ENCODE measurements at regions not wholly inside any gene's neighbourhood (a gene's known extent, or its start where the extent isn't known, plus 50 kb on each side); places are given as distances from the start of the nearest gene placed in this dataset.
"Not testable (repeated sequence)": the region's sequence is repeated elsewhere in the genome, so short reads cannot be mapped to it uniquely, and the experiment has no call there.

DNA sequence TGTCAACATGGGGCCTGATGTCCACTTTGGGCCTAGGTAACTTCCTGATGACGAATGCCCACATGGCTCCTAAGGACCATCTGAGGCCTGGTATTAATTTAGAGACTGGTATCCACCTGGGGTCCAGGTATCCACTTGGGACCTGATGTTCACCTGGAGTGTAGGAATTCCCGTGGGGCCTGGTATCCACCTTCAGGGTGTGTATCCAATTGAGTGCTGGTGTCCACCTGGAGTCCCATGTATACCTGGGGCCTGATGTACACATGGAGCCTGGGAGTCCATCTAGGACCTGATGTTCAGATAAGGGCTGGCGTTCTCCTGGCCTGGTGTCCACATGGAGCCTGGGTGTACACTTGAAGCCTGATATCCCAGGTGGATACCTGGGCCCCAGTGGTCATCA is 520.6 kb downstream of the FOXD4L4 start:
- H3K36me3 ChIP-seq (ENCODE audit: control insufficient read depth, insufficient read depth, low read length); H3K4me3 ChIP-seq (ENCODE audit: low read depth, low read length); H3K27me3 ChIP-seq (ENCODE audit: control insufficient read depth, insufficient read depth, low read length); H3K4me1 ChIP-seq (ENCODE audit: control insufficient read depth, insufficient read depth, low read length); H3K9me3 ChIP-seq (ENCODE audit: control insufficient read depth, insufficient read depth, low read depth, low read length); H3K9ac ChIP-seq (ENCODE audit: low read length); H3K27ac ChIP-seq (ENCODE audit: low read depth, low read length): not testable (repeated sequence)

DNA sequence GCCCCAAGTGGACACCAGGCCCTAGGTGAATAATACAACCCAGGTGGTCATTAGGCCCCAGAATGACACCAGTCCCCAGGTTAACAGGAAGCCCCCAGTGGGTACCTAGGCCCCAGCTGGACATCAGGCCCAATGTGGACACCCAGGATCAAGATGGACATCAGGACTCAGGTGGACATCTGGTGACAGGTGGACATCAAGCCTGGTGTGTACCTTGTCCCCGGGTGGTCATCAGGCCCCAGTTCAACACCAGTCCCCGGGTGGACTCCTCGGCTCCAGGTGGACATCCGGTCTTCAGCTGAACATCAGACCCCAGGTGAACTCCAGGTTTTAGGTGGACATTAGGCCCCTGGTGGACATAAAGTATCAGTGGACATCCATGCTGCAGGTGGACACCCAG is 524.6 kb downstream of the FOXD4L4 start:
- not testable (repeated sequence) for H3K4me1 ChIP-seq (ENCODE audit: control insufficient read depth, insufficient read depth, low read length)

GRCh38 chr9:66263621-66264020 is 526.7 kb downstream of the FOXD4L4 start:
- not testable (repeated sequence) for H3K9me3 ChIP-seq (ENCODE audit: control insufficient read depth, insufficient read depth, low read depth, low read length); H3K27me3 ChIP-seq (ENCODE audit: control insufficient read depth, insufficient read depth, low read length); H3K27ac ChIP-seq (ENCODE audit: low read depth, low read length); H3K9ac ChIP-seq (ENCODE audit: low read length); H3K4me3 ChIP-seq (ENCODE audit: low read depth, low read length); H3K36me3 ChIP-seq (ENCODE audit: control insufficient read depth, insufficient read depth, low read length); H3K4me1 ChIP-seq (ENCODE audit: control insufficient read depth, insufficient read depth, low read length)

More for the DNA sequence above, 524.6 kb downstream of the FOXD4L4 start:
- H3K9me3 ChIP-seq (ENCODE audit: control insufficient read depth, insufficient read depth, low read depth, low read length); H3K4me3 ChIP-seq (ENCODE audit: low read depth, low read length); H3K9ac ChIP-seq (ENCODE audit: low read length); H3K36me3 ChIP-seq (ENCODE audit: control insufficient read depth, insufficient read depth, low read length); H3K27me3 ChIP-seq (ENCODE audit: control insufficient read depth, insufficient read depth, low read length); H3K27ac ChIP-seq (ENCODE audit: low read depth, low read length): not testable (repeated sequence)

- not testable (repeated sequence) for H3K36me3 ChIP-seq (ENCODE audit: control insufficient read depth, insufficient read depth, low read length); H3K9me3 ChIP-seq (ENCODE audit: control insufficient read depth, insufficient read depth, low read depth, low read length); H3K27ac ChIP-seq (ENCODE audit: low read depth, low read length); H3K9ac ChIP-seq (ENCODE audit: low read length); H3K4me3 ChIP-seq (ENCODE audit: low read depth, low read length); H3K27me3 ChIP-seq (ENCODE audit: control insufficient read depth, insufficient read depth, low read length); H3K4me1 ChIP-seq (ENCODE audit: control insufficient read depth, insufficient read depth, low read length)
Measured at GRCh38 chr9:66264786-66265185, 527.8 kb downstream of the FOXD4L4 start.

DNA sequence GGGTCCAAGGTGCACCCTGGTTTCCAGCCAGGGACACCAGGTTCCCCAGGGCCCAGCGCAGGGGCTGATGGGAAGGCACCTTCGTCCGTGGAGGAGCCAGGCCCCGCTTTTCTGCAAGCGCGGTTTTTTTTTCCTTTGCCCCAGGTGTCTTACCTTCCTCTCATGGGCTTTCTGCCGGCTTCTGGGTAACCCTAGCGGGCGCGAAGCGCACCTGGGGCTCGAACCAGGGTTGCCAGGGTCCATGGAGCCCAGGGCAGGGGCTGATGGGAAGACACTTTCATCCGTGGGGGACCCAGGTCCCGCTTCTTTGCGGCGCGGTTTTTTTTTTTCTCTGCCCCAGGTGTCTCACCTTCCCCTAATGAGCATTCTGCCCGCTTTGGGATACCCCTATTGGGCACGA is 529.3 kb downstream of the FOXD4L4 start:
- not testable (repeated sequence) for H3K27me3 ChIP-seq (ENCODE audit: control insufficient read depth, insufficient read depth, low read length); H3K9ac ChIP-seq (ENCODE audit: low read length); H3K27ac ChIP-seq (ENCODE audit: low read depth, low read length); H3K36me3 ChIP-seq (ENCODE audit: control insufficient read depth, insufficient read depth, low read length); H3K4me3 ChIP-seq (ENCODE audit: low read depth, low read length); H3K9me3 ChIP-seq (ENCODE audit: control insufficient read depth, insufficient read depth, low read depth, low read length); H3K4me1 ChIP-seq (ENCODE audit: control insufficient read depth, insufficient read depth, low read length)

DNA sequence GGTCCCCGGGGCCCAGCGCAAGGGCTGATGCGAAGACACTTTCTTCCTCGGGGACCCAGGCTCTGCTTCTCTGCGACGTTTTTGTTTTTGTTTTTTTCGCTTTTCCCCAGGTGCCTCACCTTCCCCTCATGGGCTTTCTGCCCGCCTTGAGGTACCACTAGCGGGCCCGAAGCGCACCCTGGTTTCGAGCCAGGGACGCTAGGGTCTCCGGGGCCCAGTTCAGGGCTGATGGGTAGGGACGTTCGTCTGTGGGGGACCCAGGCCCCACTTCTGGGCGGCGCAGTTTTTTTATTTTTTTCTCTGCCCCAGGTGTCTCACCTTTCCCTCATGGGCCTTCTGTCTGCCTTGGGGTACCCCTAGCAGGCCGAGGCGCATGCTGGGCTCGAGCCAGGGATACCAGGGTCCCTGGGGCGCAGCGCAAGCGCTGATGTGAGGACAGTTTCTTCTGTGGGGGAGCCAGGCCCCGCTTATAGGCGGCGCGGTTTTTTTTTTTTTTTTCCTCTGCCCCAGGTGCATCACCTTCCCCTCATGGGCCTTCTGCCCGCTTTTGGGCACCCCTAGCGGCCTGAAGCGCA is 530.0 kb downstream of the FOXD4L4 start:
- H3K4me1 ChIP-seq (ENCODE audit: control insufficient read depth, insufficient read depth, low read length); H3K9me3 ChIP-seq (ENCODE audit: control insufficient read depth, insufficient read depth, low read depth, low read length); H3K9ac ChIP-seq (ENCODE audit: low read length); H3K4me3 ChIP-seq (ENCODE audit: low read depth, low read length); H3K27me3 ChIP-seq (ENCODE audit: control insufficient read depth, insufficient read depth, low read length); H3K36me3 ChIP-seq (ENCODE audit: control insufficient read depth, insufficient read depth, low read length); H3K27ac ChIP-seq (ENCODE audit: low read depth, low read length): not testable (repeated sequence)

DNA sequence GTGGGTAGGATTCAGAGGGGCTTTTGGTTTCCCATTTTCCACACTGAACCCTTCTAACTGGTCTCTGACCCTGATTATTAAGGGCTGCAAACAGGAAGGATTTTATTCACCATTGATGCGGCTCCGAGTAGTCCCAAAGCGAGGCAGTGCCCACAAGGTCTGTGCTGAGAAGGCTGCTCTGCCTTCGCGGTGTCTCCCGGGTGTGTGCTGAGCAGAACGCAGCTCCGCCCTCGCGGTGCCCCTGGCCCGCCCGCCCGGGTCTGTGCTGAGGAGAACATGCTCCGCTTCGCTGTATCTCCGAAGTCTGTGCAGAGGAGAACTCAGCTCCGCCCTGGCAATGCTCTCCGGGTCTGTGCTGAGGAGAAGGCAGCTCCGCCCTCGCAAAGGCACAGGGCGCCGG is 530.7 kb downstream of the FOXD4L4 start:
- H3K9ac ChIP-seq (ENCODE audit: low read length); H3K36me3 ChIP-seq (ENCODE audit: control insufficient read depth, insufficient read depth, low read length); H3K27me3 ChIP-seq (ENCODE audit: control insufficient read depth, insufficient read depth, low read length); H3K9me3 ChIP-seq (ENCODE audit: control insufficient read depth, insufficient read depth, low read depth, low read length); H3K27ac ChIP-seq (ENCODE audit: low read depth, low read length); H3K4me3 ChIP-seq (ENCODE audit: low read depth, low read length); H3K4me1 ChIP-seq (ENCODE audit: control insufficient read depth, insufficient read depth, low read length): not testable (repeated sequence)

GRCh38 chr9:66269024-66269423 is 532.1 kb downstream of the FOXD4L4 start:
- H3K4me1 ChIP-seq (ENCODE audit: control insufficient read depth, insufficient read depth, low read length); H3K36me3 ChIP-seq (ENCODE audit: control insufficient read depth, insufficient read depth, low read length); H3K4me3 ChIP-seq (ENCODE audit: low read depth, low read length); H3K27ac ChIP-seq (ENCODE audit: low read depth, low read length); H3K9ac ChIP-seq (ENCODE audit: low read length); H3K27me3 ChIP-seq (ENCODE audit: control insufficient read depth, insufficient read depth, low read length); H3K9me3 ChIP-seq (ENCODE audit: control insufficient read depth, insufficient read depth, low read depth, low read length): not testable (repeated sequence)

DNA sequence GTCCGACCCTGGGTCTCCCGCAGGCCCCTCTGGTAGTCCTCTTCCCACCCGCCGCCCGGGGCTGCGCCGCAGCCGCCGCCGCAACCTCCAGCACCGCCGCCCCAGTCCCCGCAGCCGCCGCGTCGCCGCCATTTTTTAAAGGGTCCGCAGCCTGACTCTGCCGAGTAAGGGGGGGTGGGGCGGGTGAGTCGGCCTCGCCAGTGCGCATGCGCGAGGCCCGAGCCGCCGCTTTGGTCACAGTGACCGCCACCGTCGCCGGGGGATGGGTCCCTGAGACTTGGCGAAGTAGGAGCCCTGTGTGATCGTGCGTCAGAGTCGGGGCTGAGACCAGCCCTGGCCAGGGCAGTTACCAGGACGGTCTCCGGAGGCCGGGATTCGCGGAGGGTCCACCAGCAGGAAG is 532.8 kb downstream of the FOXD4L4 start:
- H3K36me3 ChIP-seq (ENCODE audit: control insufficient read depth, insufficient read depth, low read length); H3K27ac ChIP-seq (ENCODE audit: low read depth, low read length); H3K9me3 ChIP-seq (ENCODE audit: control insufficient read depth, insufficient read depth, low read depth, low read length); H3K27me3 ChIP-seq (ENCODE audit: control insufficient read depth, insufficient read depth, low read length); H3K9ac ChIP-seq (ENCODE audit: low read length); H3K4me1 ChIP-seq (ENCODE audit: control insufficient read depth, insufficient read depth, low read length): not testable (repeated sequence)
- H3K4me3 ChIP-seq (ENCODE audit: low read depth, low read length): peak overlapping the region; percentile 40

GRCh38 chr9:66278809-66279208 is 541.9 kb downstream of the FOXD4L4 start:
- H3K36me3 ChIP-seq (ENCODE audit: control insufficient read depth, insufficient read depth, low read length); H3K9ac ChIP-seq (ENCODE audit: low read length); H3K4me3 ChIP-seq (ENCODE audit: low read depth, low read length); H3K4me1 ChIP-seq (ENCODE audit: control insufficient read depth, insufficient read depth, low read length); H3K27me3 ChIP-seq (ENCODE audit: control insufficient read depth, insufficient read depth, low read length); H3K9me3 ChIP-seq (ENCODE audit: control insufficient read depth, insufficient read depth, low read depth, low read length); H3K27ac ChIP-seq (ENCODE audit: low read depth, low read length): not testable (repeated sequence)
